Loucy (cell line): ENCODE measurements at regions not wholly inside any gene's neighbourhood (a gene's known extent, or its start where the extent isn't known, plus 50 kb on each side); places are given as distances from the start of the nearest gene placed in this dataset.

Source experiments
- H2AFZ ChIP-seq: fragments of 200-600 bp; sonication (generic); 2 replicates; pipeline ENCODE4 v1.6.0; 2016; ENCODE audit warnings: antibody characterized with exemption, mild to moderate bottlenecking, low read length, moderate library complexity
- H3F3A ChIP-seq: fragments of 200-600 bp; 2 replicates; pipeline ENCODE4 v1.6.0; 2016; ENCODE audit warnings: antibody characterized with exemption, low read depth, mild to moderate bottlenecking
- H3K27me3 ChIP-seq: fragments of 200-600 bp; sonication (generic); 2 replicates; pipeline ENCODE4 v1.6.1; 2014; ENCODE audit warnings: low read length, mild to moderate bottlenecking; ENCODE audit not compliant: insufficient read depth, poor library complexity, severe bottlenecking
- H3K36me3 ChIP-seq: fragments of 200-600 bp; sonication (generic); 2 replicates; pipeline ENCODE4 v1.6.1; 2016; ENCODE audit warnings: low read length; ENCODE audit not compliant: insufficient read depth
- H3K4me1 ChIP-seq: fragments of 200-600 bp; sonication (generic); 2 replicates; pipeline ENCODE4 v1.5.1; 2014; ENCODE audit warnings: low read length, mild to moderate bottlenecking; ENCODE audit not compliant: insufficient read depth, poor library complexity, severe bottlenecking
- H3K4me2 ChIP-seq: fragments of 200-600 bp; sonication (generic); 2 replicates; pipeline ENCODE4 v1.6.0; 2014; ENCODE audit warnings: antibody characterized with exemption, low read length, low read depth, mild to moderate bottlenecking; ENCODE audit not compliant: poor library complexity, severe bottlenecking
- H3K4me3 ChIP-seq: fragments of 200-600 bp; sonication (generic); 2 replicates; pipeline ENCODE4 v1.5.1; 2014; ENCODE audit warnings: low read length, mild to moderate bottlenecking, mixed read lengths; ENCODE audit not compliant: poor library complexity, severe bottlenecking
- H3K79me2 ChIP-seq: fragments of 200-600 bp; sonication (generic); 2 replicates; pipeline ENCODE4 v1.6.1; 2014; ENCODE audit warnings: low read length; ENCODE audit not compliant: insufficient read depth
- H3K9ac ChIP-seq: fragments of 200-600 bp; sonication (generic); 2 replicates; pipeline ENCODE4 v1.6.0; 2014; ENCODE audit warnings: mild to moderate bottlenecking, low read depth, low read length, moderate library complexity; ENCODE audit not compliant: poor library complexity, severe bottlenecking
- H3K9me2 ChIP-seq: fragments of 200-600 bp; sonication (generic); replicated peaks from 2 replicates; pipeline ENCODE4 v1.6.1; 2016; ENCODE audit warnings: low read depth, low read length, mixed read lengths
- H3K9me3 ChIP-seq: fragments of 200-600 bp; sonication (generic); 2 replicates; pipeline ENCODE4 v1.6.1; 2014; ENCODE audit warnings: mild to moderate bottlenecking, antibody characterized with exemption, low read length, low read depth; ENCODE audit not compliant: insufficient read depth
- H4K20me1 ChIP-seq: fragments of 200-600 bp; sonication (generic); 2 replicates; pipeline ENCODE4 v1.6.0; 2014; ENCODE audit warnings: antibody characterized with exemption, low read length, mild to moderate bottlenecking; ENCODE audit not compliant: insufficient read depth, poor library complexity, severe bottlenecking
- CTCF ChIP-seq: fragments of 200-600 bp; sonication (generic); conservative IDR thresholded peaks from 2 replicates; pipeline ENCODE4 v1.5.1; 2014; ENCODE audit warnings: mild to moderate bottlenecking, antibody characterized with exemption, low read length
- EZH2phosphoT487 ChIP-seq: fragments of 200-600 bp; IDR thresholded peaks from 2 replicates; pipeline ENCODE4 v1.6.1; 2018; ENCODE audit warnings: antibody characterized with exemption, mild to moderate bottlenecking, moderate library complexity, borderline replicate concordance

- no peaks in the 10 kb centered on the region for H3K27me3 ChIP-seq
- no peaks in the 10 kb centered on the region for H3K36me3 ChIP-seq
- no peaks in the 10 kb centered on the region for H3F3A ChIP-seq
- H3K4me1 ChIP-seq, result peaks cover 20% of the 10 kb centered on the region
- no peaks in the 10 kb centered on the region for H3K79me2 ChIP-seq
- no peaks in the 10 kb centered on the region for H4K20me1 ChIP-seq
- no peak overlapping the region for H3K9ac ChIP-seq
- no peak overlapping the region for H3K4me3 ChIP-seq
- no peaks in the 10 kb centered on the region for H3K9me2 ChIP-seq
- no peaks in the 10 kb centered on the region for H3K9me3 ChIP-seq
- TF ChIP-seq EZH2phosphoT487 (no peak), CTCF (no peak)
- H3K4me2 ChIP-seq, result no peak overlapping the region
- peak overlapping the region; percentile 19; the same call in 1 of the 2 replicates for H2AFZ ChIP-seq
Observed at GRCh38 chrX:30468471-30468870, 109.1 kb downstream of the TASL start.
